WTC11 (cell line): ENCODE measurements at regions not wholly inside any gene's neighbourhood (a gene's known extent, or its start where the extent isn't known, plus 50 kb on each side); places are given as distances from the start of the nearest gene placed in this dataset.

Experiments used
- CBFB ChIP-seq: sonication (generic); formaldehyde crosslinking; IDR thresholded peaks from 2 replicates; pipeline ENCODE4 v1.8.1; 2022; ENCODE audit warnings: mild to moderate bottlenecking, low read depth, missing genetic modification reagents
- FOXJ3 ChIP-seq: sonication (generic); formaldehyde crosslinking; IDR thresholded peaks from 2 replicates; pipeline ENCODE4 v1.9.0; 2021; ENCODE audit warnings: missing genetic modification reagents, mild to moderate bottlenecking, borderline replicate concordance
- SP1 ChIP-seq: sonication (generic); formaldehyde crosslinking; conservative IDR thresholded peaks from 2 replicates; pipeline ENCODE4 v1.8.1; 2022; ENCODE audit warnings: missing genetic modification reagents
- TEAD1 ChIP-seq: sonication (generic); formaldehyde crosslinking; IDR thresholded peaks from 2 replicates; pipeline ENCODE4 v1.8.0; 2022; ENCODE audit warnings: mild to moderate bottlenecking, missing genetic modification reagents
- TEAD4 ChIP-seq: sonication (generic); formaldehyde crosslinking; IDR thresholded peaks from 2 replicates; pipeline ENCODE4 v1.8.0; 2022; ENCODE audit warnings: mild to moderate bottlenecking, missing genetic modification reagents
- ZNF263 ChIP-seq: sonication (generic); formaldehyde crosslinking; IDR thresholded peaks from 2 replicates; pipeline ENCODE4 v1.8.1; 2022; ENCODE audit warnings: low read depth, mild to moderate bottlenecking, moderate library complexity, missing genetic modification reagents
- TF ChIP-seq, protein P1 (sequence below): fragments of 200-600 bp; IDR thresholded peaks from 2 replicates; pipeline ENCODE4 v1.8.0; 2022; ENCODE audit warnings: antibody characterized with exemption
- TF ChIP-seq, protein P2 (sequence below): sonication (generic); formaldehyde crosslinking; IDR thresholded peaks from 2 replicates; pipeline ENCODE4 v1.8.1; 2023; ENCODE audit warnings: mild to moderate bottlenecking, missing genetic modification reagents
- TF ChIP-seq, protein P3 (sequence below): sonication (generic); formaldehyde crosslinking; IDR thresholded peaks from 2 replicates; pipeline ENCODE4 v1.8.1; 2023; ENCODE audit warnings: mild to moderate bottlenecking, missing genetic modification reagents, moderate library complexity
- TF ChIP-seq, protein P4 (sequence below): sonication (generic); formaldehyde crosslinking; IDR thresholded peaks from 2 replicates; pipeline ENCODE4 v1.8.1; 2023; ENCODE audit warnings: mild to moderate bottlenecking, moderate library complexity, missing genetic modification reagents
- TF ChIP-seq, protein P5 (sequence below): sonication (generic); formaldehyde crosslinking; IDR thresholded peaks from 2 replicates; pipeline ENCODE4 v1.8.1; 2023; ENCODE audit warnings: mild to moderate bottlenecking, missing genetic modification reagents, moderate library complexity
- TF ChIP-seq, protein P6 (sequence below): sonication (generic); formaldehyde crosslinking; IDR thresholded peaks from 2 replicates; pipeline ENCODE4 v1.8.0; 2022; ENCODE audit warnings: mild to moderate bottlenecking, missing genetic modification reagents

DNA sequence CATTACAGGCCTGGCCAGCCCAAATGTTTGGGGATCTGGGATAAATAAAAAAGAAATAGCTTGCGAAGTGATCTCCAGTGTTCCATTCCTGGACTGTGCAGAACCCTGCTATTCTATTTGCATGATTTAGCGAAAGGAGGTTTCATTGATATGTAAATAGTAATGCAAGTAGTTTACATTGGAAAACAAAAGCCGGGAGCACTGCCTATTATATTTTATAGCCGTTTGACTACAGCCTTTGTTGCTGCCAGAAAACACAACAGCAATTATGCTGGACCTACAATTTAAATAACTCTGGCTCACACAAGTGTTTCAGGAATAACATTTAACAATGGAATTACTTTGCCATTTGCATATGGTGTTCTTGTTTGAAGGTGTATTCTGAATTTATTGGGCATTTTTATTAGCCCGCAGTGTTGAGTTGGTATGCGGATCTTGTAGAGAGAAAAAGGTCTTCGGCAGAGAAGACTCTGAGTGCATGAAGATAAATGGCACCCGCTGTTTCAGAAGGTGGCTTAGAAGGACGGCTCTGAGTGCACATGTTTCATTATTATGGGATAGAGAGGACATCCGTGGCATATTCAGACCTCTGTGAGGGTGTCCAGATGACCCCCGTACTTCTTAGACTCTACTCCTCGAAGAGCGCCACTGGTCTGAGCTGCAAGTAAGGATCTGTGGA is 315.0 kb downstream of the BRD1 start:
- TF ChIP-seq, protein P1, sequence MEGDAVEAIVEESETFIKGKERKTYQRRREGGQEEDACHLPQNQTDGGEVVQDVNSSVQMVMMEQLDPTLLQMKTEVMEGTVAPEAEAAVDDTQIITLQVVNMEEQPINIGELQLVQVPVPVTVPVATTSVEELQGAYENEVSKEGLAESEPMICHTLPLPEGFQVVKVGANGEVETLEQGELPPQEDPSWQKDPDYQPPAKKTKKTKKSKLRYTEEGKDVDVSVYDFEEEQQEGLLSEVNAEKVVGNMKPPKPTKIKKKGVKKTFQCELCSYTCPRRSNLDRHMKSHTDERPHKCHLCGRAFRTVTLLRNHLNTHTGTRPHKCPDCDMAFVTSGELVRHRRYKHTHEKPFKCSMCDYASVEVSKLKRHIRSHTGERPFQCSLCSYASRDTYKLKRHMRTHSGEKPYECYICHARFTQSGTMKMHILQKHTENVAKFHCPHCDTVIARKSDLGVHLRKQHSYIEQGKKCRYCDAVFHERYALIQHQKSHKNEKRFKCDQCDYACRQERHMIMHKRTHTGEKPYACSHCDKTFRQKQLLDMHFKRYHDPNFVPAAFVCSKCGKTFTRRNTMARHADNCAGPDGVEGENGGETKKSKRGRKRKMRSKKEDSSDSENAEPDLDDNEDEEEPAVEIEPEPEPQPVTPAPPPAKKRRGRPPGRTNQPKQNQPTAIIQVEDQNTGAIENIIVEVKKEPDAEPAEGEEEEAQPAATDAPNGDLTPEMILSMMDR: no peak
- TF ChIP-seq CBFB (no peak), ZNF263 (CRISPR knock-in tag) (no peak), SP1 (CRISPR knock-in tag) (no peak), TEAD4 (CRISPR knock-in tag) (no peak), FOXJ3 (no peak), TEAD1 (CRISPR knock-in tag) (no peak)
- TF ChIP-seq, protein P2, sequence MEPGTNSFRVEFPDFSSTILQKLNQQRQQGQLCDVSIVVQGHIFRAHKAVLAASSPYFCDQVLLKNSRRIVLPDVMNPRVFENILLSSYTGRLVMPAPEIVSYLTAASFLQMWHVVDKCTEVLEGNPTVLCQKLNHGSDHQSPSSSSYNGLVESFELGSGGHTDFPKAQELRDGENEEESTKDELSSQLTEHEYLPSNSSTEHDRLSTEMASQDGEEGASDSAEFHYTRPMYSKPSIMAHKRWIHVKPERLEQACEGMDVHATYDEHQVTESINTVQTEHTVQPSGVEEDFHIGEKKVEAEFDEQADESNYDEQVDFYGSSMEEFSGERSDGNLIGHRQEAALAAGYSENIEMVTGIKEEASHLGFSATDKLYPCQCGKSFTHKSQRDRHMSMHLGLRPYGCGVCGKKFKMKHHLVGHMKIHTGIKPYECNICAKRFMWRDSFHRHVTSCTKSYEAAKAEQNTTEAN (CRISPR knock-in tag): no peak
- TF ChIP-seq, protein P3, sequence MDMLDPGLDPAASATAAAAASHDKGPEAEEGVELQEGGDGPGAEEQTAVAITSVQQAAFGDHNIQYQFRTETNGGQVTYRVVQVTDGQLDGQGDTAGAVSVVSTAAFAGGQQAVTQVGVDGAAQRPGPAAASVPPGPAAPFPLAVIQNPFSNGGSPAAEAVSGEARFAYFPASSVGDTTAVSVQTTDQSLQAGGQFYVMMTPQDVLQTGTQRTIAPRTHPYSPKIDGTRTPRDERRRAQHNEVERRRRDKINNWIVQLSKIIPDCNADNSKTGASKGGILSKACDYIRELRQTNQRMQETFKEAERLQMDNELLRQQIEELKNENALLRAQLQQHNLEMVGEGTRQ (CRISPR knock-in tag): no peak
- TF ChIP-seq, protein P4, sequence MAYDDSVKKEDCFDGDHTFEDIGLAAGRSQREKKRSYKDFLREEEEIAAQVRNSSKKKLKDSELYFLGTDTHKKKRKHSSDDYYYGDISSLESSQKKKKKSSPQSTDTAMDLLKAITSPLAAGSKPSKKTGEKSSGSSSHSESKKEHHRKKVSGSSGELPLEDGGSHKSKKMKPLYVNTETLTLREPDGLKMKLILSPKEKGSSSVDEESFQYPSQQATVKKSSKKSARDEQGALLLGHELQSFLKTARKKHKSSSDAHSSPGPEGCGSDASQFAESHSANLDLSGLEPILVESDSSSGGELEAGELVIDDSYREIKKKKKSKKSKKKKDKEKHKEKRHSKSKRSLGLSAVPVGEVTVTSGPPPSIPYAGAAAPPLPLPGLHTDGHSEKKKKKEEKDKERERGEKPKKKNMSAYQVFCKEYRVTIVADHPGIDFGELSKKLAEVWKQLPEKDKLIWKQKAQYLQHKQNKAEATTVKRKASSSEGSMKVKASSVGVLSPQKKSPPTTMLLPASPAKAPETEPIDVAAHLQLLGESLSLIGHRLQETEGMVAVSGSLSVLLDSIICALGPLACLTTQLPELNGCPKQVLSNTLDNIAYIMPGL: no peak
- TF ChIP-seq, protein P5, sequence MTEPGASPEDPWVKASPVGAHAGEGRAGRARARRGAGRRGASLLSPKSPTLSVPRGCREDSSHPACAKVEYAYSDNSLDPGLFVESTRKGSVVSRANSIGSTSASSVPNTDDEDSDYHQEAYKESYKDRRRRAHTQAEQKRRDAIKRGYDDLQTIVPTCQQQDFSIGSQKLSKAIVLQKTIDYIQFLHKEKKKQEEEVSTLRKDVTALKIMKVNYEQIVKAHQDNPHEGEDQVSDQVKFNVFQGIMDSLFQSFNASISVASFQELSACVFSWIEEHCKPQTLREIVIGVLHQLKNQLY (CRISPR knock-in tag): no peak
- TF ChIP-seq, protein P6, sequence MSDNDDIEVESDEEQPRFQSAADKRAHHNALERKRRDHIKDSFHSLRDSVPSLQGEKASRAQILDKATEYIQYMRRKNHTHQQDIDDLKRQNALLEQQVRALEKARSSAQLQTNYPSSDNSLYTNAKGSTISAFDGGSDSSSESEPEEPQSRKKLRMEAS: no peak
